ENCODE measurements at regions not wholly inside any gene's neighbourhood (a gene's known extent, or its start where the extent isn't known, plus 50 kb on each side); places are given as distances from the start of the nearest gene placed in this dataset.

GRCh38 chr4:148561467-148561866, 119.3 kb upstream of the NR3C2 start:
- no peak for TF ChIP-seq RFXAP (CRISPR knock-in tag; IDR thresholded peaks at IDR 0.05; ENCODE audit: borderline replicate concordance)
- no peak for TF ChIP-seq ZNF607 (CRISPR knock-in tag; IDR thresholded peaks at IDR 0.05; ENCODE audit: borderline replicate concordance)
- no peak for TF ChIP-seq ZNF354B (CRISPR knock-in tag; IDR thresholded peaks at IDR 0.05)
- TF ChIP-seq ZNF274 (CRISPR knock-in tag; IDR thresholded peaks at IDR 0.05) = no peak

All from HepG2 (cell line).